HPDE6-E6E7 (cell line): ENCODE measurements at regions not wholly inside any gene's neighbourhood (a gene's known extent, or its start where the extent isn't known, plus 50 kb on each side); places are given as distances from the start of the nearest gene placed in this dataset.
A peak's percentile ranks its signal among the peaks of the same experiment; 100 is the strongest.
"Not testable (repeated sequence)": the region's sequence is repeated elsewhere in the genome, so short reads cannot be mapped to it uniquely, and the experiment has no call there.

Experiments used
- DNase-seq: peaks from one replicate; pipeline ENCODE4 v3.0.0; 2011; ENCODE audit warnings: missing footprints; ENCODE audit errors: extremely low spot score

- no peak for DNase-seq
Observed at GRCh38 chr4:57418133-57418532, 307.9 kb upstream of the IGFBP7 start.

DNA sequence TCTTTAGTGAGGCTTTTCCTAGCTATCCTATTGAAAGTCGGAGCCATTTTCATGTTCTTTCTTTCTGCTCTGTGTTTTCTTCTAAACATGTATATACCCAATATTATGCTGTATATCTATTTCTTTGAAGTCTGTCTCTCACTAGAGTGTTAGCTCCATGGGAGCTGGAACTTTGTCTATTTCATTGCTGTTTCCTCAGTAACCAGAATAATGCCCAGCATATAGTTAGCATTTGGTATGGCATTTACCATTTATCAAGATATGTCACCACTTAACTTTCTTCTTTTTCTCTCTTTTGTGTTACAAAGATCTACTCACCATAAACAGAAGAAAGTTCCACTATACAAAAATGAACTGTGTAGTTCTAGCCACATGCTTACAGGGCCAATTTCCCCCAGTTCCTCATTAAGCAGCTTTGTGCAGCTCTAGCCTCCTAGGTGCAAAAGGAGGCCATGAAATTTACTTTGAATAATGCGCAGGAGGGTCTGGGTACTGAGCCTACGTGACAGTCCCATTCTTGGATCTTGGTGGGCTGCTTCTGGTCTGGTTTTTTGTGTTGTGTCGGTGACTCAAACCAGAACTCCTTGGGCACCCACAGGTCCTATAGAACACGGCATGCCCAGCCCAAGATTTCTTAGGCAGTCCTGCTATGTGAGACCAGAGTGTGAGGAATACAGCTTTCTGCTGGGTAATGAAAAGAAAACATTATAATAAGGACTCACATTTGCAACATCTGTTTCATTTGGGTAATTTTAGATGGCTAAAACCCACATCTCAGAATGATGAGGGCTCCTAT, 302.3 kb upstream of the IGFBP7 start:
- no peak for DNase-seq

DNA sequence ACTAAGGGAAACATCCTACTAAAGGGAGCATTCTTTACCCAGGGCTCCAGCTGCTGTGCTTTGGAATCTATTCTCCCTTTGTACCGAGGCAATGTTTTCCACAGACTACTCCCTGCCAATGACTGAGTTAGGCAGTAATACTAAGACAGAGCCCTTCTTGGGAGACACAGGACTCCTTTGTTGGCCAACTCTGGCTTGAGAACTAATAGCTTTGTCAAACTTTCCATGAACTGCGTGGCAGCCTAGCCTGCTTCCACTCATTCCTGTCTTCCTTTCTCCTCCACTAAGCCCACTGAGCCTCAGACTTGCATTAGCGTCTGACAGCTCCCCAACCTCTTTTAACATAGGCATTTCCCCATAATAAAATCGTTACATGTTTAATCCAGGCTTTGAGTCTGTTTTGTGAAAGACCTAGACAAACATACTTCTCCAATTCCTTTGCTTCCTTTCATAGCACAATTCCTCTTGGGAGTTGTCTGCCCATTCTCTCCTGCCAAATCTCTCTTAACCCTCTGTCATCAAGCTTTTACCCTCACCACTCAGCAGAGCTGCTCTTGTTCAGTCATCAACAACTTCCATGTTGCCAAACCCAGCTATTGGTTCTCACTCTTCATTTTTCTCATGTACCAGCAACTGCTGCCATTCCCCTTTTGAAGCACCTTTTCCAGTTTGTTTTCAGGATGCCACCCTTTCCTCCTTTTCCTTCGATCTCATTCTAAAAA, 300.3 kb upstream of the IGFBP7 start:
- DNase-seq, result no peak

DNA sequence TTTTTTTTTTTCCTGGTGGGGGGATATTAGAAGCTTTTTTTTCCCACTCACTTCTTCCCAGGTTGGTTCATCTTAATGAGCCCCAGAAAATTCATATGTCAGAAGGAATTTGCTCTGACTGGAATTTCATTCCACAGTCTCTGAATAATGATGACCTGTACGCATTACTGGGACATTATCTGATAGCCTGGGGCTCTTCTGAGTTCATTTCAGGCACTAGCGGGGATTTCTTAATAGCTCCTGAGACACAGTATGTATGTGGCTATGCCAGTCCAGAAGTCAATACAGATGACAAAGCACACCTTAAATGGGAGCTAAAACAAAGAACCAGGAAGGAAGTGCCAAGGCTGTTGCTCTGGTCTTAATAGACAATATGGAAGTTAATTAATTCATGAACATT, 295.2 kb upstream of the IGFBP7 start:
- peak; percentile 81 for DNase-seq

DNA sequence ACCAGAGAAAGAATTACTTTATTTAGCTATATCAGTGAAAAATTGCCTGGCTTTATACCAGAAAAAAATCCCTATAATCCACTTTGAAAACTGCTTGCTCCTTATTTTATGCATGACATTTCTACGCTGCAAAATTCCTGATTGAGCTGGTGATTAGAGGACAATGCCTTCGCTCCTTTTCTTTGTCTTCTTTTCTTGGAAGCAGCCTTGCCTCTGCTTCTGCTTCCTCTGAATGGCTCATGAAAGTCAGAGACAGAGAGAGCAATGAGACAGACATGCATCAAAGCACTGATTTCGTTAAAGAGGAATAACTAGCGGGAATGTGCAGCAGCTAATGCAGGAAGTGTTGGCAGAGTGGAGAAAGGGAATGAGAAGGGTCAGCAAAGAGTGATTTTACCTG, 294.3 kb upstream of the IGFBP7 start:
- no peak for DNase-seq

DNA sequence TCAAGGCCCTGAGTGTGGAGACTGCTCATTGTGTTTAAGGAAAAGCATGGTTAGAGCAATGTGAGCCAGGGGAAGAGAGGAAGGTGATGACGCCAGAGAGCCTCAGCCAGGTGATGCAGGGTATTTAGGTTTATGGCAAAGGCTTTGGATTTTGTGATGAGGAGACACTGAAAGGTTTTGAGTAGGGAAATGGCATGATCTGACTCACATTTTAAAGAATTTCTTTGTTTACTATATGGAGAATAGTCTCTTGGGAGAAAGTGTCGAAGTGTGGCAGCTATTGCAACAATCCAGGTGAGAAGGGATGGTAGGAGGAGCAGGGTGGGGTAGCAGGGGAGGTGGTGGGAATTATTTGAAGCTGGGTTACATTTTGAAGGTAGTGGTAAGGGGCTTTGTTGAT, 293.4 kb upstream of the IGFBP7 start:
- no peak for DNase-seq

DNA sequence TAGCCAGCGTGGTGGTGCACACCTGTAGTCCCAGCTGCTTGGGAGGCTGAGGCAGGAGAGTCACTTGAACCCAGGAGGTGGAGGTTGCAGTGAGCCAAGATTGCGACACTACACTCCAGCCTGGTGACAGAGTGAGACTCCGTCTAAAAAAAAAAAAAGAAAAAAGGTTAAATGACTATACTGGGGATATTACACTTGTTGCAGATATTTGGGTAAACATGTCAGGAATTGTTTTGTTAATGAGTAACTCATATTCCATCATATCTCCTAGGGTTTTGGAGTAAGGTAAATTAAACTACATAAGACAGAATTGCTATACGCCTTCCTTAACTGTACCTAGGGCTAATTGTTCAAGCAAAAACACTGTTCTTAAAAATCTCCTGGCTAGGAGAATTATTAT, 291.4 kb upstream of the IGFBP7 start:
- DNase-seq, result no peak

DNA sequence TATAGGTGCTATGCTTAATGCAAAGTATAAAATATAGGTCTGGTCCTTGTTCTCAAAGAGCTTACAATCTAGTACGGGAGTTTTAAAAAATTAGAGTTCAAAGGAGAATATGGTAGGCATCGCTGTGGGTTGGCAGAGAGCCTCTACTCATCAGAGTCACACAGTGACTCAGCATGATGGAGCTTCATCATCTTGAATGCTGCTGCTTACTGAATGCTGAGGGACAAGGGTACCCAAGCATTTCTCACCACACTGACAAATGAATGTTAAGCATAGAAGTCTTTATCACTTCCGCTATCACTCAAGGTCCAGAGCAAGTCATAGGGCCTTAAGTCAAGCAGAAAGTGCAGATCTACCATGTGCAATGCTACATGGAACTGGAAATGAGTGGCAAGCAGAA, 268.6 kb upstream of the IGFBP7 start:
- DNase-seq, result no peak

DNA sequence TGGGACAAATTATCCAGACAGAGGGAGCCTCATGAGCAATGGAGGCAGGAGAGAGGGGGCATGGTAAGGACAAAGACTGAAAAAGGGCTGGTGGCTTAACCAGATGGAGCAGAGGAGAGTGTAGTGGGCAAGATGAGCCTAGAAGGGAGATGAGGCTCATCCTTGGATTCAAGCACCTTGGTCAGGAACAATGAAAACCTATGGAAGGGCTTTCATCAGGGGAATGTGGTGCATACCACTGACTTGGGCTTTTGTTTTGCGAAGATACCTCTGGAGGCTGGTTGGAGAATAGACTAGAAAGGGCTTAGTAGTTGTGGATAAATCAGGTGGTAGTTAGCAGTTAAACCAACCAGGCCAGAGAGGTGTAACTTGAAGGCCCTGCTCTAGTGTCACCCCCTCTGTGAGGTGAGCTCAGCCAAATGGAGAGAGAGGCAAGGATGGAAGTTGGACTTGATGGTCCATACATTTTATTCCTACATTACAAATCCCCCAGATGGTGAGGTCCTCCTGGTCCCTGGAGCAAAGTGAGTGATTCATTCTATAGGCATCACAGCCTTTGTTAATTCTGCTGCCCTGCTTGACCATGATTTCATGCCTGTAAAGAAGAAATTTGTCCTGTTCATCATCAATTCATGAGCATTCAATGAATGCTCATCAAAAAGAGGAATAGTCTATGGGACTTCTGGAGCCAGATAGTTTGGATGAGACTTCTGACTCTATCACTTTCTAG, 264.8 kb upstream of the IGFBP7 start:
- no peak for DNase-seq

GRCh38 chr4:57373991-57374390, 263.8 kb upstream of the IGFBP7 start:
- no peak for DNase-seq

- no peak for DNase-seq
Observed at GRCh38 chr4:57371671-57372070, 261.5 kb upstream of the IGFBP7 start.

GRCh38 chr4:57370691-57371090, 260.5 kb upstream of the IGFBP7 start:
- DNase-seq, result no peak

GRCh38 chr4:57369446-57369845, 259.3 kb upstream of the IGFBP7 start:
- DNase-seq, result no peak

DNA sequence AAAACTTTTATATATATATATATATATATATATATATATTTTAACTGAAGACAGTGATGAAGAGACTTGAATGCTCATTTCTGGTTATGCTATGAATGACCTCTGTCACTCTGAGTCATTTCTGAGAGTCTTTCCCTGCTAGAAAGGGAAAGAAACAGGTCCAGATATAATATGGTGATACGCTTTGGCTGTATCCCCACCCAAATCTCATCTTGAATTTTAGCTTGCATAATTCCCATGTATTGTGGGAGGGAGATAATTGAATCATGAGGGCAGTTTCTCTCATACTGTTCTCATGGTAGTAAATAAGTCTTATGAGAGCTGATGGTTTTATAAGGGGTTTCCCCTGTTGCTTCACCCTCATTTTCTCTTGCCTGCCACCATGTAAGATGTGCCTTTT, 254.1 kb upstream of the IGFBP7 start:
- DNase-seq, result no peak

GRCh38 chr4:57363346-57363745, 253.2 kb upstream of the IGFBP7 start:
- DNase-seq, result no peak

DNA sequence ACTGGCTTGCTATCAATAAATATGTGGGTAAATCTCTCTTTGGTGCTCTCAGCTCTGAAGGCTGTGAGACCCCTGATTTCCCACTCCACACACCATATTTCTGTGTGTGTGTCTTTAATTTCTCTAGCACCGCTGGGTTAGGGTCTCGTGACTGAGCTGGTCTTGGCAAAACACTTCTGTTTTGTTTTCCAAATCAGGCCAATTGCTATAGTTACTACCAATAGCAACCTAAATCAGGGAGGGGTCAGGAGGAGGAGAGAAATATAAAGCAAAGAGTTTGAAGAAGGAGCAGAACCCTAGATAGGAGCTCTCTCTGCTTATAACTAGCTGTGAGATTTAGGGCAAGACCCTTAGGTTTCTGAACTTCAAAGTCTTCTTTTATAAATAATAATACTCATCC, 250.5 kb upstream of the IGFBP7 start:
- DNase-seq, result no peak

- DNase-seq, result no peak
Observed at GRCh38 chr4:57355101-57355665, 245.0 kb upstream of the IGFBP7 start.

GRCh38 chr4:57351731-57352130, 241.5 kb upstream of the IGFBP7 start:
- DNase-seq, result no peak

- no peak for DNase-seq
Observed at GRCh38 chr4:57344296-57344695, 234.1 kb upstream of the IGFBP7 start.

DNA sequence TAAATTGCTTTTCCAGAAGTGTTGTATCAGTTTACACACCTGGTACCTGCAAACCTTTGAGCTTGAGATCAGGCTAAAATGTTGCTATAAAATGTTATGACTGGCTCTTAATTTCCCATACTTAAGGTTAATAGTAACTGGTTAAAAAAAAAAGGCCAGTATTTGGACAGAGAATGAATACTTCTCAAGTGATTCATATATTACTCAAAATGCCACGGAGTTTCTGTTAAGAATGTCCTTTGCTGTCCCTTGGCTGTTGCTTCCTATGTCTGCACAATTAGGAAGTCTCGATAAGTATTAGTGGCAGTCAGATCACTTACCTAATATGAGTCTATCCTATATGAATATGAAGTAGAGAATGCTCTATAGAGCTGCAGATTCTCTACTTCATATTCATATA, 232.2 kb upstream of the IGFBP7 start:
- no peak for DNase-seq

- not testable (repeated sequence) for DNase-seq
Observed at GRCh38 chr4:57338861-57339260, 228.7 kb upstream of the IGFBP7 start.

- no peak for DNase-seq
Observed at GRCh38 chr4:57333684-57334083, 223.5 kb upstream of the IGFBP7 start.
